Breast epithelium (tissue), 4 donors: ENCODE measurements at regions not wholly inside any gene's neighbourhood (a gene's known extent, or its start where the extent isn't known, plus 50 kb on each side); places are given as distances from the start of the nearest gene placed in this dataset.

Experiments used
- DNase-seq, 2 donors: peaks; one replicate each; pipeline ENCODE4 v3.0.0-alpha.2; 2019; ENCODE audit warnings: low spot score in 2 of 2
- H3K27ac ChIP-seq, 2 donors: fragments of 200-600 bp; sonication (generic) in 1 of 2; one replicate each; pipeline ENCODE4 v1.5.1; 2016 to 2019; ENCODE audit warnings: mild to moderate bottlenecking in 1 of 2
- H3K27me3 ChIP-seq, 2 donors: fragments of 200-600 bp; sonication (generic) in 1 of 2; one replicate each; pipeline versions ENCODE4 v1.5.1 to v1.6.0; 2017 to 2019; ENCODE audit warnings: control low read depth in 1 of 2, mild to moderate bottlenecking in 1 of 2
- H3K36me3 ChIP-seq: fragments of 200-600 bp; one replicate; pipeline ENCODE4 v1.5.1; 2019
- H3K4me1 ChIP-seq, 2 donors: fragments of 200-600 bp; sonication (generic); one replicate each; pipeline ENCODE4 v1.5.1; 2016 to 2019; ENCODE audit warnings: control low read depth in 1 of 2
- H3K4me3 ChIP-seq, 3 donors: fragments of 200-600 bp; sonication (generic); 1 replicate in 2 of 3; 2 replicates in 1 of 3; pipeline ENCODE4 v1.5.1; 2016 to 2019; ENCODE audit warnings: mild to moderate bottlenecking in 3 of 3, moderate library complexity in 2 of 3
- H3K9me3 ChIP-seq, 2 donors: fragments of 200-600 bp; sonication (generic) in 1 of 2; one replicate each; pipeline ENCODE4 v1.5.1; 2016 to 2019; ENCODE audit warnings: control low read depth in 1 of 2
- CTCF ChIP-seq, 3 donors: fragments of 450-650 bp; IDR thresholded peaks; one replicate each; pipeline ENCODE4 v1.5.1; 2016 to 2017; ENCODE audit warnings: antibody characterized with exemption in 3 of 3, mild to moderate bottlenecking in 3 of 3, moderate library complexity in 3 of 3
- POLR2A ChIP-seq: fragments of 450-650 bp; IDR thresholded peaks from one replicate; pipeline ENCODE4 v1.6.1; 2016; ENCODE audit warnings: antibody characterized with exemption, mild to moderate bottlenecking, moderate library complexity
- POLR2AphosphoS5 ChIP-seq, 3 donors: sonication (generic); formaldehyde crosslinking; IDR thresholded peaks; one replicate each; pipeline ENCODE4 v1.6.1; 2017; ENCODE audit warnings: antibody characterized with exemption in 3 of 3
- intact Hi-C: fragments of 100-400 bp; cut with DNase I; formaldehyde crosslinking; loops from one replicate; pipeline ENCODE4 v1.15.1; 2023; ENCODE audit warnings: low total_unique reads

- no peak overlapping the region for H3K4me3 ChIP-seq
- DNase-seq, result no peak
Measured at GRCh38 chr5:116358911-116359418, 215.7 kb downstream of the SEMA6A start.

GRCh38 chr5:116358015-116358523 is 216.6 kb downstream of the SEMA6A start:
- H3K9me3 ChIP-seq, result peaks cover 5 to 13% of the 10 kb centered on the region in 2 donors
- H3K4me3 ChIP-seq, result no peak overlapping the region
- TF ChIP-seq POLR2A, result no peak
- no peak for TF ChIP-seq POLR2AphosphoS5 (IDR thresholded peaks at IDR 0.05)
- TF ChIP-seq CTCF (IDR thresholded peaks at IDR 0.05), result no peak
- intact Hi-C loops, result no loop called here
- no peaks in the 10 kb centered on the region for H3K36me3 ChIP-seq
- no peaks in the 10 kb centered on the region for H3K4me1 ChIP-seq
- no peaks in the 10 kb centered on the region for H3K27me3 ChIP-seq
- H3K27ac ChIP-seq, result no peak overlapping the region
- DNase-seq, result no peak

More at GRCh38 chr5:116358911-116359418, 215.7 kb downstream of the SEMA6A start:
- no peaks in the 10 kb centered on the region for H3K36me3 ChIP-seq
- no peak overlapping the region for H3K27ac ChIP-seq
- TF ChIP-seq CTCF (IDR thresholded peaks at IDR 0.05) (no peak), POLR2AphosphoS5 (IDR thresholded peaks at IDR 0.05) (no peak), POLR2A (no peak)
- no peaks in the 10 kb centered on the region for H3K4me1 ChIP-seq
- intact Hi-C loops, result no loop called here
- no peaks in the 10 kb centered on the region for H3K27me3 ChIP-seq
- H3K9me3 ChIP-seq, result peaks cover 5 to 11% of the 10 kb centered on the region in 2 donors

GRCh38 chr5:116355819-116356601 is 218.6 kb downstream of the SEMA6A start:
- Histone ChIP-seq H3K27ac (no peak overlapping the region), H3K27me3 (no peaks in the 10 kb centered on the region), H3K4me3 (no peak overlapping the region), H3K9me3 (peaks cover 5 to 24% of the 10 kb centered on the region in 2 donors), H3K4me1 (no peaks in the 10 kb centered on the region), H3K36me3 (peaks cover 4% of the 10 kb centered on the region)
- intact Hi-C loops, result no loop called here
- no peak for DNase-seq
- TF ChIP-seq CTCF (IDR thresholded peaks at IDR 0.05) (no peak), POLR2AphosphoS5 (IDR thresholded peaks at IDR 0.05) (no peak), POLR2A (no peak)

DNA sequence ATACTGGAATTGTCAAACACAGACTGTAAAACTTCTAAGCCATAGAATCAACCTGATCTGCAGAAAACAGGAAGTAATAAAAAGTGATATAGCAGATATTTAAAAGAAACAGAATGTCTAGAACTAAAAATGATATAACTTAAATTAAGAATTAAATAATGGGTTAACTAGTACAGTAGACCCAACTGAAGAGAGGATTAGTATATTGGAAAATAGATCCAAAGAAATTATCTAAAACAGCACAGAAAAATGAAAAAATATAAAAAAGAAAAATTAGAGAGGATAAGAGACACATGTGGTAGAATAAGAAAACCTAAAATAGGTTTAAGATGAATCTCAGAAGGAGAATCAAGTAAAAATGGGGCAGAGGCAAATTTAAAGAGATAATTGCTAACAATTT is 219.9 kb downstream of the SEMA6A start:
- TF ChIP-seq CTCF (IDR thresholded peaks at IDR 0.05) (no peak), POLR2A (no peak), POLR2AphosphoS5 (IDR thresholded peaks at IDR 0.05) (no peak)
- Histone ChIP-seq H3K9me3 (peaks cover 5 to 26% of the 10 kb centered on the region in 2 donors), H3K27ac (no peak overlapping the region), H3K4me1 (no peaks in the 10 kb centered on the region), H3K4me3 (no peak overlapping the region), H3K36me3 (peaks cover 4% of the 10 kb centered on the region), H3K27me3 (no peaks in the 10 kb centered on the region)
- intact Hi-C loops, result no loop called here
- no peak for DNase-seq

DNA sequence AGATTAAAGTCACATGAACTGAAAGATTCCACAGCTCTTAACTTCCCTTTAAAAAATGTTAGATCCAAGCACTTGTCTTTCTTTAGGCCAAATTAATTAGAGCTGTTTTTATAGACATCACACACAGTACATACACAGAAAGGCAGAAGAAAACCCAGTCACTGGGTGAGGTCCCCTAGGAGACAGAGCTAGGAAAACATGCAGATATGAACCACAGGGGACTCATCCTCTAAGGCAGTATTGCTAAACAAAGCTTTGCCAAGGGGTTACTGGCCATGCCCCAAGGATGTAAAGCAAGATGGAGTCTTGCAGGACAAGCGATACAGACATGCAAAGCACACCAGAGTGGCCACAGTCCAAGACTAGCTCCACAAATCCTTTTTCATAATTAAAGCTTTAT is 227.0 kb downstream of the SEMA6A start:
- no peaks in the 10 kb centered on the region for H3K4me1 ChIP-seq
- H3K9me3 ChIP-seq, result peaks cover 7 to 25% of the 10 kb centered on the region in 2 donors
- no peak for TF ChIP-seq POLR2A
- TF ChIP-seq POLR2AphosphoS5 (IDR thresholded peaks at IDR 0.05), result no peak
- no peak for TF ChIP-seq CTCF (IDR thresholded peaks at IDR 0.05)
- no peaks in the 10 kb centered on the region for H3K27me3 ChIP-seq
- H3K27ac ChIP-seq, result no peak overlapping the region
- DNase-seq, result no peak
- intact Hi-C loops, result loop anchor here (10.0 kb wide), 1 partner anchor 177 kb away; no protein-coding TSS in a partner anchor
- no peak overlapping the region for H3K4me3 ChIP-seq
- H3K36me3 ChIP-seq, result peaks cover 4% of the 10 kb centered on the region
